DOHH2 (cell line): ENCODE measurements at regions not wholly inside any gene's neighbourhood (a gene's known extent, or its start where the extent isn't known, plus 50 kb on each side); places are given as distances from the start of the nearest gene placed in this dataset.

Experiments used
- H3F3A ChIP-seq: fragments of 200-600 bp; sonication (generic), shearing (Covaris generic); 2 replicates; pipeline ENCODE4 v1.6.0; 2016; ENCODE audit warnings: antibody characterized with exemption, mild to moderate bottlenecking; ENCODE audit not compliant: control insufficient read depth, insufficient read depth
- H3K27ac ChIP-seq: fragments of 200-600 bp; sonication (generic); 2 replicates; pipeline ENCODE4 v1.5.1; 2014; ENCODE audit warnings: low read depth, mild to moderate bottlenecking, low read length, moderate library complexity
- H3K27me3 ChIP-seq: fragments of 200-600 bp; sonication (generic); 2 replicates; pipeline ENCODE4 v1.6.1; 2014; ENCODE audit warnings: mild to moderate bottlenecking, low read length, mixed read lengths; ENCODE audit not compliant: control insufficient read depth
- H3K36me3 ChIP-seq: fragments of 200-600 bp; sonication (generic); 2 replicates; pipeline ENCODE4 v1.6.1; 2014; ENCODE audit warnings: mild to moderate bottlenecking, low read length, moderate library complexity, mixed read lengths; ENCODE audit not compliant: control insufficient read depth
- H3K4me1 ChIP-seq: fragments of 200-600 bp; sonication (generic); 2 replicates; pipeline ENCODE4 v1.6.1; 2014; ENCODE audit warnings: mild to moderate bottlenecking, low read length, mixed read lengths; ENCODE audit not compliant: control insufficient read depth
- H3K4me2 ChIP-seq: fragments of 200-600 bp; sonication (generic); 2 replicates; pipeline ENCODE4 v1.6.0; 2014; ENCODE audit warnings: mild to moderate bottlenecking, low read length, moderate library complexity
- H3K4me3 ChIP-seq: fragments of 200-600 bp; sonication (generic); 2 replicates; pipeline ENCODE4 v1.5.1; 2014; ENCODE audit warnings: mild to moderate bottlenecking, low read length, mixed read lengths
- H3K79me2 ChIP-seq: fragments of 200-600 bp; sonication (generic); 2 replicates; pipeline ENCODE4 v1.6.1; 2014; ENCODE audit warnings: mild to moderate bottlenecking, low read length, mixed read lengths; ENCODE audit not compliant: control insufficient read depth
- H3K9me2 ChIP-seq: fragments of 200-600 bp; sonication (generic); replicated peaks from 2 replicates; pipeline ENCODE4 v1.6.1; 2014; ENCODE audit warnings: mild to moderate bottlenecking, low read length, mixed read lengths; ENCODE audit not compliant: control insufficient read depth
- H3K9me3 ChIP-seq: fragments of 200-600 bp; sonication (generic); 2 replicates; pipeline ENCODE4 v1.6.1; 2014; ENCODE audit warnings: antibody characterized with exemption, low read length, mixed read lengths; ENCODE audit not compliant: control insufficient read depth, insufficient read depth
- H4K20me1 ChIP-seq: fragments of 200-600 bp; sonication (generic); 2 replicates; pipeline ENCODE4 v1.6.0; 2014; ENCODE audit warnings: low read depth, mild to moderate bottlenecking, antibody characterized with exemption, low read length, moderate library complexity; ENCODE audit not compliant: control insufficient read depth, insufficient read depth
- CTCF ChIP-seq: fragments of 200-600 bp; sonication (generic); IDR thresholded peaks from one replicate; pipeline ENCODE4 v1.5.1; 2014; ENCODE audit warnings: antibody characterized with exemption, mild to moderate bottlenecking, low read depth, low read length; ENCODE audit not compliant: poor library complexity, severe bottlenecking
- EZH2phosphoT487 ChIP-seq: fragments of 200-600 bp; sonication (generic); IDR thresholded peaks from 2 replicates; pipeline ENCODE4 v1.6.1; 2017; ENCODE audit warnings: borderline replicate concordance, mild to moderate bottlenecking, antibody characterized with exemption, low read length, moderate library complexity, mixed read lengths

- H3K36me3 ChIP-seq: no peaks in the 10 kb centered on the region
- no peaks in the 10 kb centered on the region for H4K20me1 ChIP-seq
- no peaks in the 10 kb centered on the region for H3K9me3 ChIP-seq
- no peaks in the 10 kb centered on the region for H3K27me3 ChIP-seq
- H3K4me2 ChIP-seq: no peak overlapping the region
- no peaks in the 10 kb centered on the region for H3K4me1 ChIP-seq
- no peaks in the 10 kb centered on the region for H3K79me2 ChIP-seq
- H3F3A ChIP-seq: no peaks in the 10 kb centered on the region
- H3K27ac ChIP-seq: no peak overlapping the region
- no peaks in the 10 kb centered on the region for H3K9me2 ChIP-seq
- no peak for TF ChIP-seq EZH2phosphoT487
- TF ChIP-seq CTCF: no peak
- no peak overlapping the region for H3K4me3 ChIP-seq
Measured at GRCh38 chr10:32132357-32132946, 76.2 kb upstream of the KIF5B start.

- H3K79me2 ChIP-seq: no peaks in the 10 kb centered on the region
- no peaks in the 10 kb centered on the region for H3K9me3 ChIP-seq
- no peaks in the 10 kb centered on the region for H3K9me2 ChIP-seq
- no peak for TF ChIP-seq CTCF
- TF ChIP-seq EZH2phosphoT487: no peak
- no peaks in the 10 kb centered on the region for H3K36me3 ChIP-seq
- H3F3A ChIP-seq: no peaks in the 10 kb centered on the region
- H3K4me1 ChIP-seq: no peaks in the 10 kb centered on the region
- H3K27ac ChIP-seq: no peak overlapping the region
- H4K20me1 ChIP-seq: no peaks in the 10 kb centered on the region
- no peak overlapping the region for H3K4me3 ChIP-seq
- H3K27me3 ChIP-seq: no peaks in the 10 kb centered on the region
- H3K4me2 ChIP-seq: no peak overlapping the region
Measured at GRCh38 chr10:32131388-32131787, 75.2 kb upstream of the KIF5B start.

GRCh38 chr10:32130788-32131187, 74.6 kb upstream of the KIF5B start:
- Histone ChIP-seq H4K20me1 (no peaks in the 10 kb centered on the region), H3K9me3 (no peaks in the 10 kb centered on the region), H3K4me3 (no peak overlapping the region), H3K36me3 (no peaks in the 10 kb centered on the region), H3K9me2 (no peaks in the 10 kb centered on the region), H3K4me1 (no peaks in the 10 kb centered on the region), H3F3A (no peaks in the 10 kb centered on the region), H3K27ac (no peak overlapping the region), H3K79me2 (no peaks in the 10 kb centered on the region), H3K27me3 (no peaks in the 10 kb centered on the region), H3K4me2 (no peak overlapping the region)
- TF ChIP-seq EZH2phosphoT487 (no peak), CTCF (no peak)

- Histone ChIP-seq H3K79me2 (no peaks in the 10 kb centered on the region), H3K9me2 (no peaks in the 10 kb centered on the region), H3K27ac (no peak overlapping the region), H4K20me1 (no peaks in the 10 kb centered on the region), H3K4me2 (no peak overlapping the region), H3K4me1 (no peaks in the 10 kb centered on the region), H3F3A (no peaks in the 10 kb centered on the region), H3K4me3 (no peak overlapping the region), H3K36me3 (no peaks in the 10 kb centered on the region), H3K27me3 (no peaks in the 10 kb centered on the region), H3K9me3 (peaks cover 16% of the 10 kb centered on the region; the same call in 1 of the 2 replicates)
- TF ChIP-seq EZH2phosphoT487 (no peak), CTCF (no peak)
Measured at GRCh38 chr10:32125023-32125422, 68.8 kb upstream of the KIF5B start.
